ENCODE measurements at regions not wholly inside any gene's neighbourhood (a gene's known extent, or its start where the extent isn't known, plus 50 kb on each side); places are given as distances from the start of the nearest gene placed in this dataset.
"Not testable (repeated sequence)": the region's sequence is repeated elsewhere in the genome, so short reads cannot be mapped to it uniquely, and the experiment has no call there.

GRCh38 chr4:116639070-116639577 lies 446.3 kb downstream of the TRAM1L1 start:
- DNase-seq = no peak

GRCh38 chr4:116638592-116638991 lies 446.8 kb downstream of the TRAM1L1 start:
- no peak for DNase-seq

GRCh38 chr4:116636917-116637316 lies 448.5 kb downstream of the TRAM1L1 start:
- DNase-seq = no peak

DNA sequence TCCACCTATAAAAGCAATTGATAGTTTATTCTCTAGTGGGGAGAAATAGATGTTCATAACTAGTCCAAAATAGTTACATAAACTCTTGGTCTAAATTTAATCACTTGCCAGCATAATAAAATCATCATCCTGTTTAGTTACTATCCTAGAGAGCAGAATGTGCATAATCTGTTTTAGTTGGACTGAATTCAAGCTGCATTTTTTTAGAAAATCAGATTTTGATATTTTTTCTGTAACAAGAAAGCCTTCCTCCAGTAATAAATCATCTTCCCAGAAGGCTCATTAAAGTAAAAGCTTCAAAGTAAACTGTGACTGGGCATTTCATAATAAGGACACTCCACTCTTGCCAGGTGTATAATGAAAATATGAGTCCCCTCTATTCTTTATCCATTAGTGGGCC lies 453.1 kb downstream of the TRAM1L1 start:
- no peak for DNase-seq

DNA sequence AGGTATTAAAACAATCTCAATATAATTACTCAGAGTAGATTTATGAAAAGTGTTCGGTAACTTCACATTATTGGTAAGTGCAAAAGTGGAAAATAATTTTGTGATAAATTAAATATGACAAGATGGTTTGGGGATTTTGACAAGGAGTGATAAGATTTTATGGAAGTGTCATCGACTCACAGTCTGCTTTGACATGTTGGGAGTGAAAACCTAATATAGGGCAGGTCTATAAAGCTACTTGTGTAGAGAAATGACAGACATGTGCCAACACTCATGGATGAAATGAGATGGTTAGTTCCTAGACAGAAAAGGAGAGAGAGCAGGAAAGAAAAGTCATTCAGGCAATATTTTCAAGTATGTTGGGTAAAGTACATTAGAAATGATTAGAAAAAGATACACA lies 456.8 kb downstream of the TRAM1L1 start:
- no peak for DNase-seq

- DNase-seq = no peak
These were observed 457.8 kb downstream of the TRAM1L1 start for GRCh38 chr4:116627545-116627944.

GRCh38 chr4:116619508-116619907 lies 465.9 kb downstream of the TRAM1L1 start:
- DNase-seq = not testable (repeated sequence)

DNA sequence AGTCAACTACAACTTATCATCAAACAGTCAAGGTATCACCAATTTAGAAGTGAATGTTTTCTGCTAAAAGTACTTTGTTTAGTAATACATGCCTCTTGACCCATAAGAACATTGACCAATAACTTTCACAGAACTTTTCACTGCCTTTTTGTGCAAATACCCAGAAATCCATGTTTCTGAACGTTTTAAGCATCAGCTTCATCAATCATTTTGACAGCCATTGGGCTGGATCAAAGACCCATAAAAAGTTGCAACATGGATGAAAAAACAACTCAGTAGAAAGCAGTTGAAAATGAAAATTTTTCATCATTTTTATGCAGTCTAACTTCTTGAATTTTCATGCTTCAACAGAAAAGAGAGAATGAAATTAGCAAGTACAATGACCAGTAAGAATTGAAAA lies 466.7 kb downstream of the TRAM1L1 start:
- DNase-seq = no peak

DNA sequence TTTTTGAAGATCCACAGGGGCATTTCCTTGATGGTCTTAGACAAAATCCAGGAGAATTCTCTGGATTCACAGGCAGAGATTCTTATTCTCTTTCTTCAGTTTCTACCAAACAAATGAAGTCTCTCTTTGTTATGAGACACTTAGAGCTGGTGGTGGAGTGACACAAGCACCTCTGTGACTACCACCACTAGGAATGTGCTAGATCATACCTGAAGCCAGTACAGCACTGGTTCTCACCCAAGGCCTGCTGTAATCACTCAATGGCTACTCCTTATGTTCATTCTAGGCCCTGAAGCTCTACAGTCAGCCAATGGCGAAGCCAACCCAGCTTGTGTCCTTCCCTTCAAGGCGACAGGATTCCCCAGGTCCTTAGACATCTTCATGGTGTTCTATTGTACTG lies 482.3 kb downstream of the TRAM1L1 start:
- no peak for DNase-seq

DNA sequence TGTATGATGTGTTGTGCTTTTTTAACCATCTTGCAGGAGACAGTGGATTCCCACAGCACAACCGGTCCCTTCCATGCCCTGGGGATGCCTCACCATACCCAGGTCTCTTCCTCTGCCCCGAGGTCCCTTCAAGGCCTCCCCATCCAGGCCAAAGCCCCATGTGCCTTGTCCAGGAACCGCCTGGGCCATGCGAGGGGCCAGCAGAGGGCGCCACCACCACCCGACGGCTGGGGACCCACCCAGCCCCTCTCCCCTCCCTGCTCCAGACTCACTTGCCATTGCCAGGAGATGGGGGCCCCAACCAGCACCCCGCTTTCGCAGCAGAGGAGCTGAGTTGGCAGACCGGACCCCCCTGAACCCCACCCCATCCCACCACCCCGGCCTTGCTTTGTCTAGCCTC lies 485.5 kb downstream of the TRAM1L1 start:
- no peak for DNase-seq

DNA sequence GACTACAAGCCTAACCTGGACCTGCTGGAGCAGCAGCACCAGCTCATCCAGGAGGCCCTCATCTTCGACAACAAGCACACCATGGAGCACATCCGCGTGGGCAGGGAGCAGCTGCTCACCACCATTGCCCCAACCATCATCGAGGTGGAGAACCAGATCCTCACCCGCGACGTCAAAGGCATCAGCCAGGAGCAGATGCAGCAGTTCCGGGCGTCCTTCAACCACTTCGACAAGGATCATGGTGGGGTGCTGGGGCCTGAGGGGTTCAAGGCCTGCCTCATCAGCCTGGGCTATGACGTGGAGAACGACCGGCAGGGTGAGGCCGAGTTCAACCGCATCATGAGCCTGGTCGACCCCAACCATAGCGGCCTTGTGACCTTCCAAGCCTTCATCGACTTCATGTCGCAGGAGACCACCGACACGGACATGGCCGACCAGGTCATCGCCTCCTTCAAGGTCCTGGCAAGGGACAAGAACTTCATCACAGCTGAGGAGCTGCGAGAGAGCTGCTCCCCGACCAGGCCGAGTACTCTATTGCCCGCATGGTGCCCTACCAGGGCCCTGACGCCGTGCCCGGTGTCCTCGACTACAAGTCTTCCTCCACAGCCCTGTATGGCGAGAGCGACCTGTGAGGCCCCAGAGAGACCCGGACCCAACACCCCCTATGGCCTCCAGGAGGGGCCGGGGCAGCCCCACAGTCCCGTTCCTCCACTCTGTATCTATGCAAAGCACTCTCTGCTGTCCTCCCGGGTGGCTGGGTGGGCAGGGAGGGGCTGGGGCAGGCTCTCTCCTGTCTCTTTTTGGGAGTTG lies 486.2 kb downstream of the TRAM1L1 start:
- no peak for DNase-seq

DNA sequence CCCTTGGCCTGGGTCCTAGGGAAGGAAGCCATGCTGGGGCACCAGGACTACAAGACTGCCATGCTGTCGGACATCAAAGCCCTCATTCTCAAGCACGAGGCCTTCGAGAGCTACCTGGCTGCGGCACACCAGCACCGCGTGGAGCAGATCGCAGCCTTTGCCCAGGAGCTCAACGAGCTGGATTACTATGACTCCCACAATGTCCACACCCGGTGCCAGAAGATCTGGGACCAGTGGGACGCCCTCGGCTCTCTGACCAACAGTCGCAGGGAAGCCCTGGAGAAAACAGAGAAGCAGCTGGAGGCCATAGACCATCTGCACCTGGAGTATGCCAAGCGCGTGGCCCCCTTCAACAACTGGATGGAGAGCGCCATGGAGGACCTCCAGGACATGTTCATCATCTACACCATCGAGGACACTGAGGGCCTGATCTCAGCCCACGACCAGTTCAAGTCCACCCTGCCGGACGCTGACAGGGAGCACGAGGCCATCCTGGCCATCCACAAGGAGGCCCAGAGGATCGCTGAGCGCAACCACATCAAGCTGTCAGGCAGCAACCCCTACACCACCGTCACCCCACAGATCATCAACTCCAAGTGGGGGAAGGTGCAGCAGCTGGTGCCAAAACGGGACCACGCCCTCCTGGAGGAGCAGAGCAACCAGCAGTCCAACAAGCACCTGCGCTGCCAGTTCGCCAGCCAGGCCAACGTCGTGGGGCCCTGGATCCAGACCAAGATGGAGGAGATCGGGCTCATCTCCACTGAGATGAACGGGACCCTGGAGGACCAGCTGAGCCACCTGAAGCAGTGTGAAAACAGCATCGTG lies 487.0 kb downstream of the TRAM1L1 start:
- no peak for DNase-seq

GRCh38 chr4:116590648-116591047 lies 494.7 kb downstream of the TRAM1L1 start:
- DNase-seq = no peak

DNA sequence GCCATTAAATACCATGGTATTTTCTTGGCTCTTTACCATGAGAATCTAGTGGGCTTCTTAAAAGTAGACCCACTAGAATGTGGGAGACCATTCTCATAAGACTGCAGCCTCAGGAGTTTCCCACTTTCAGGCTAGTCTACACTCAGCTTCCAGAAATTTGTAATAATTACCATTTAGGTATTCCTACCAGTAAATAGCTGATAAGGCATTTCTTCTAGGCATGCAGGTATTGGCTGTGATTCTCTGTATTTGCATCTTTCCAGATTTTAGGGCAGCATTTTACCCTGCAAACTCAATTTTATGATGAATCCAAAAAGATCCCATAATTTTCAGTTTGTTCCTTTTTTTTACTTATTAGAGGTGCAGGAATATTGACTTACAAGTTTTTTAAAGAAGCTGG lies 496.6 kb downstream of the TRAM1L1 start:
- no peak for DNase-seq

GRCh38 chr4:116585246-116585645 lies 500.1 kb downstream of the TRAM1L1 start:
- DNase-seq = no peak

DNA sequence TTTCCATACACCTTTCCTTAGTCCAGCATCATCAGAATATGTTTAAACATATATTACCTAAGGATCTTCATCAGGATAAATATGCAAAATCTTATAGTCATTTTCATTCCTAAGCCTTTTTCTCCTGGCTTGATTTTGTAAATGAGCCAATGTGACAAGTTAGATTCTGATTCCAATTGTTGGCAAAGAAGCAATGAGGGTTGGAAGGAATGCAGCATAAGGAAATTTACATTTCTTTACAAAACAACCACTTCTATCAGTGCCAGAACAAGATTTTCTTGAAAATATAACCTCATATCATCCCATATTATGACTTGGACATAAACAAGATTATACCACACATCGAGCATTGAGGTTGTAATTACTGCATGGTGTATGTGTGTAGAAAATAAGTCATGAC lies 508.1 kb downstream of the TRAM1L1 start:
- DNase-seq = no peak

DNA sequence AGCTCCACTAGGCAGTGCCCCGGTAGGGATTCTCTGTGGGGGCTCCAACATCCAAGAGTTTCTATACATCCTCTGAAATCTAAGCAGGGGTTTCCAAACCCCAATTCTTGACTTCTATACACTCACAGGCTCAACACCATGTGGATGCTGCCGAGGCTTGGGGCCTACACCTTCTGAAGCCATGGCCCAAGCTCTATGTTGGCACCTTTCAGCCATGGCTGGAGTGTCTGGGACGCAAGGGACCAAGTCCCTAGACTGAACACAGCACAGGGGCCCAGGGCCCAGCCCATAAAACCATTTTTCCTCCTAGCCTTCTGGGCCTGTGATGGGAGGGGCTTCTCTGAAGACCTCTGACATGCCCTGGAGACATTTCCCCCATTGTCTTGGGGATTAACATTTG lies 511.8 kb downstream of the TRAM1L1 start:
- DNase-seq = no peak

- no peak for DNase-seq
These were observed 523.6 kb downstream of the TRAM1L1 start for GRCh38 chr4:116561768-116562167.

DNA sequence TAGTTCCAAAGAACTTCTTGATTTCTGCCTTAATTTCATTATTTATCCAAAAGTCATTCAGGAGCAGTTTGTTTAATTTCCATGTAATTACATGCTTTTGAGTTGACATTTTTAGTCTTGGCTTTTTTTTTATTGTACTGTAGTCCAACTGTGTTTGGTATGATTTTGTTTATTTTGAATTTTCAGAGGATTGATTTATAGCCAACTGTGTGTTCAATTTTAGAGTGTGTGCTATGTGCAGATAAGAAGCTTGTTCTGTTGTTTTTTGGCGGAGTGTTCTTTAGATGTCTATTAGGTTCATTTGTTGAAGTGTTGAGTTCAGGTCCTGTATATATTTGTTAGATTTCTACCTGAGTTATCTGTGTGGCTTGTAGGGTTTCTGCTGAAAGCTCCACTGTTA lies 533.6 kb downstream of the TRAM1L1 start:
- DNase-seq = no peak

GRCh38 chr4:116547632-116548031 lies 537.7 kb downstream of the TRAM1L1 start:
- DNase-seq = no peak

GRCh38 chr4:116546759-116547158 lies 538.6 kb downstream of the TRAM1L1 start:
- no peak for DNase-seq

- DNase-seq = no peak
These were observed 540.4 kb downstream of the TRAM1L1 start for GRCh38 chr4:116544946-116545345.

DNA sequence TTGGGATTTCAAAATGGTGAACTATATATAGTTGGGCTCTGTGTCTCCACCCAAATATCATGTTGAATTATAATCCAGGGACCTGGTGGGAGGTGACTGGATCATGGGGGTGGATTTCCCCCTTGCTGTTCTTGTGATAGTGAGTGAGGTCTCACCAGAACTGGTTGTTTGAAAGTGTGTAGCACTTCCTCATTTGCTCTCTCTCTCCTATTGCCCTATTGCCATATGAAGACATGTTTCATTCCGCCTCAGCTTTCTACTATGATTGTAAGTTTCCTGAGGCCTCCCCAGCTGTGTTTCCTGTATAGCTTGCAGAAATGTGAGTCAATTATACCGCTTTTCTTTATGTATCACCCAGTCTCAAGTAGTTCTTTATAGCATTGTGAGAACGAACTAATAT lies 545.6 kb downstream of the TRAM1L1 start:
- DNase-seq = no peak

- DNase-seq = no peak
These were observed 547.5 kb downstream of the TRAM1L1 start for GRCh38 chr4:116537828-116538227.
